Pancreas (tissue), 10 donors: ENCODE measurements at regions not wholly inside any gene's neighbourhood (a gene's known extent, or its start where the extent isn't known, plus 50 kb on each side); places are given as distances from the start of the nearest gene placed in this dataset.
A peak's percentile ranks its signal among the peaks of the same experiment; 100 is the strongest.

Source experiments
- ATAC-seq, 4 donors: fragments of 200-7000 bp; cut with Tn5 transposase; one replicate each; pipeline versions ENCODE4 v1.8.0 to v1.9.1; 2020; ENCODE audit warnings: mild to moderate bottlenecking in 4 of 4, moderate library complexity in 4 of 4
- DNase-seq, 6 donors: peaks; one replicate each; pipeline ENCODE4 v3.0.0-alpha.2; 2020
- FAIRE-seq: peaks from 2 replicates; lab custom pipeline; 2012; peaks lifted over from hg19 to GRCh38; lab: Jason Lieb, UNC
- H3K27ac ChIP-seq, 4 donors: fragments of 200-600 bp; sonication (generic); 1 replicate in 3 of 4; 2 replicates in 1 of 4; pipeline versions ENCODE4 v1.5.0 to v1.8.0; 2020
- H3K27me3 ChIP-seq, 4 donors: fragments of 200-600 bp; one replicate each; pipeline ENCODE4 v1.8.0; 2021
- H3K36me3 ChIP-seq, 3 donors: fragments of 200-600 bp; sonication (generic) in 1 of 3; one replicate each; pipeline versions ENCODE4 v1.5.0 to v1.8.0; 2020 to 2021
- H3K4me1 ChIP-seq, 3 donors: fragments of 200-600 bp; one replicate each; pipeline ENCODE4 v1.8.0; 2021
- H3K4me3 ChIP-seq, 4 donors: fragments of 200-600 bp; sonication (generic) in 2 of 4; one replicate each; pipeline versions ENCODE4 v1.5.0 to v1.8.0; 2020 to 2021
- H3K9me3 ChIP-seq, 4 donors: fragments of 200-600 bp; one replicate each; pipeline ENCODE4 v1.8.0; 2021
- CTCF ChIP-seq, 4 donors: fragments of 200-600 bp; sonication (generic) in 3 of 4; IDR thresholded peaks; one replicate each; pipeline versions ENCODE4 v1.5.0 to v1.8.0; 2021; ENCODE audit warnings: antibody characterized with exemption in 4 of 4
- WGBS, 2 donors: extraction: QIAGEN DNeasy Blood & Tissue Kit; methylation state at CpG; one replicate each; pipeline ENCODE4 v1.1.7; 2013; 5-methylcytosine and 5-hydroxymethylcytosine counted together
- intact Hi-C, 3 donors: fragments of 100-400 bp; cut with DNase I; formaldehyde crosslinking; loops; one replicate each; pipeline versions ENCODE4 v1.11.1 to v1.14.2; 2022
- donor health status: healthy with polysubstance abuse.
- donor health status: DM: no; HTN: no; CAD: no; lungs with moderate emphysema.
- donor health status: DM: no; HTN: no; CAD: no.
- donor health status: control.
- donor health status: control.
- donor health status: Bipolar disorder and iron deficiency.
- donor health status: DM: yes; HTN: yes; CAD: no.
- donor health status: DM: no; HTN: no; CAD: no.
- donor health status: DM: no; HTN: no; CAD: no.
- donor health status: DM: yes; HTN: yes; CAD: no.

GRCh38 chr21:16315223-16315622, 585.4 kb downstream of the USP25 start:
- no peak for FAIRE-seq
- intact Hi-C loops = no loop called here
- H3K27me3 ChIP-seq = no peaks in the 10 kb centered on the region
- no peak for TF ChIP-seq CTCF (IDR thresholded peaks at IDR 0.05)
- WGBS, 2 donors = 96 to 98% methylated on average over 1 of the region's 1 CpG
- DNase-seq = no peak
- H3K36me3 ChIP-seq = no peaks in the 10 kb centered on the region
- no peaks in the 10 kb centered on the region for H3K4me1 ChIP-seq
- H3K27ac ChIP-seq = no peak overlapping the region
- H3K9me3 ChIP-seq = no peaks in the 10 kb centered on the region
- ATAC-seq = no peak
- H3K4me3 ChIP-seq = no peak overlapping the region

- Histone ChIP-seq H3K4me1 (no peaks in the 10 kb centered on the region), H3K4me3 (no peak overlapping the region), H3K27me3 (no peaks in the 10 kb centered on the region), H3K27ac (no peak overlapping the region), H3K36me3 (no peaks in the 10 kb centered on the region), H3K9me3 (no peaks in the 10 kb centered on the region)
- FAIRE-seq (no peak), DNase-seq (no peak), ATAC-seq (no peak)
- intact Hi-C loops = no loop called here
- TF ChIP-seq CTCF (IDR thresholded peaks at IDR 0.05) = no peak
Measured at GRCh38 chr21:16318651-16319300, 589.0 kb downstream of the USP25 start.

- TF ChIP-seq CTCF (IDR thresholded peaks at IDR 0.05) = no peak
- Histone ChIP-seq H3K4me1 (no peaks in the 10 kb centered on the region), H3K36me3 (no peaks in the 10 kb centered on the region), H3K9me3 (no peaks in the 10 kb centered on the region), H3K27me3 (no peaks in the 10 kb centered on the region), H3K4me3 (no peak overlapping the region), H3K27ac (no peak overlapping the region)
- no peak for ATAC-seq
- WGBS, 2 donors = 78 to 86% methylated on average over 1 of the region's 1 CpG
- DNase-seq = no peak
- FAIRE-seq = no peak
- intact Hi-C loops = no loop called here
Measured at GRCh38 chr21:16320110-16320509, 590.3 kb downstream of the USP25 start.

- H3K27ac ChIP-seq = no peak overlapping the region
- peak; percentile 61 for FAIRE-seq
Measured at GRCh38 chr21:16322454-16322853, 592.7 kb downstream of the USP25 start.

More at GRCh38 chr21:16322454-16322853, 592.7 kb downstream of the USP25 start:
- intact Hi-C loops = no loop called here
- H3K27me3 ChIP-seq = no peaks in the 10 kb centered on the region
- no peaks in the 10 kb centered on the region for H3K9me3 ChIP-seq
- DNase-seq (no peak), ATAC-seq (no peak)
- no peak for TF ChIP-seq CTCF (IDR thresholded peaks at IDR 0.05)
- 54 to 66% methylated on average over 2 of the region's 2 CpGs for WGBS, 2 donors
- H3K4me3 ChIP-seq = no peak overlapping the region
- H3K4me1 ChIP-seq = no peaks in the 10 kb centered on the region
- no peaks in the 10 kb centered on the region for H3K36me3 ChIP-seq
